CD4-positive, CD25-positive, alpha-beta regulatory T cell (primary cell): ENCODE measurements at regions not wholly inside any gene's neighbourhood (a gene's known extent, or its start where the extent isn't known, plus 50 kb on each side); places are given as distances from the start of the nearest gene placed in this dataset.

Experiments used
- ATAC-seq, 2 donors: fragments of 150-1000 bp; cut with Tn5 transposase; one replicate each; pipeline ENCODE4 v1.10.0; 2021; ENCODE audit warnings: low read depth in 2 of 2, moderate number of reproducible peaks in 2 of 2, moderate library complexity in 1 of 2
- DNase-seq, 3 donors: peaks; one replicate each; pipeline versions ENCODE4 v3.0.0 to v3.0.0-alpha.2; 2012 to 2022; ENCODE audit warnings: mixed read lengths in 1 of 3
- H3K27ac ChIP-seq: one replicate; pipeline ENCODE4 v1.7.0; 2013; ENCODE audit warnings: mild to moderate bottlenecking, low read length; ENCODE audit not compliant: insufficient read depth, poor library complexity, severe bottlenecking
- H3K27me3 ChIP-seq: one replicate; pipeline ENCODE4 v1.7.0; 2013; ENCODE audit warnings: low read length; ENCODE audit not compliant: control insufficient read depth, insufficient read depth
- H3K36me3 ChIP-seq: one replicate; pipeline ENCODE4 v1.7.0; 2013; ENCODE audit warnings: mild to moderate bottlenecking, low read length, moderate library complexity; ENCODE audit not compliant: control insufficient read depth, insufficient read depth
- H3K4me1 ChIP-seq: 2 replicates; pipeline ENCODE4 v1.7.0; 2013; ENCODE audit warnings: mild to moderate bottlenecking, low read length; ENCODE audit not compliant: insufficient read depth, control insufficient read depth, poor library complexity, severe bottlenecking
- H3K4me3 ChIP-seq: one replicate; pipeline ENCODE4 v1.7.0; 2013; ENCODE audit warnings: low read depth, mild to moderate bottlenecking, low read length, moderate library complexity
- H3K9me3 ChIP-seq, 2 experiments: 1 replicate in 1 of 2; 2 replicates in 1 of 2; pipeline ENCODE4 v1.7.0; 2013; ENCODE audit warnings: low read length in 2 of 2, mild to moderate bottlenecking in 1 of 2, moderate library complexity in 1 of 2; ENCODE audit not compliant: control insufficient read depth in 2 of 2
- H3K27ac Mint-ChIP-seq, 3 donors: one replicate each; pipeline ENCODE4 v1.8.0; 2020 to 2022; ENCODE audit warnings: mild to moderate bottlenecking in 3 of 3, mixed read lengths in 3 of 3, moderate library complexity in 2 of 3
- H3K27me3 Mint-ChIP-seq: one replicate; pipeline ENCODE4 v1.8.0; 2022; ENCODE audit warnings: mild to moderate bottlenecking, mixed read lengths
- H3K36me3 Mint-ChIP-seq: one replicate; pipeline ENCODE4 v1.8.0; 2020; ENCODE audit warnings: mixed read lengths
- H3K4me1 Mint-ChIP-seq, 4 donors: one replicate each; pipeline ENCODE4 v1.8.0; 2020 to 2022; ENCODE audit warnings: mixed read lengths in 4 of 4, mild to moderate bottlenecking in 1 of 4
- H3K4me3 Mint-ChIP-seq, 4 donors: one replicate each; pipeline ENCODE4 v1.8.0; 2020 to 2022; ENCODE audit warnings: mild to moderate bottlenecking in 4 of 4, mixed read lengths in 4 of 4, moderate library complexity in 3 of 4
- H3K9me3 Mint-ChIP-seq, 7 donors: one replicate each; pipeline ENCODE4 v1.8.0; 2020 to 2022; ENCODE audit warnings: mixed read lengths in 7 of 7, mild to moderate bottlenecking in 3 of 7, moderate library complexity in 2 of 7

DNA sequence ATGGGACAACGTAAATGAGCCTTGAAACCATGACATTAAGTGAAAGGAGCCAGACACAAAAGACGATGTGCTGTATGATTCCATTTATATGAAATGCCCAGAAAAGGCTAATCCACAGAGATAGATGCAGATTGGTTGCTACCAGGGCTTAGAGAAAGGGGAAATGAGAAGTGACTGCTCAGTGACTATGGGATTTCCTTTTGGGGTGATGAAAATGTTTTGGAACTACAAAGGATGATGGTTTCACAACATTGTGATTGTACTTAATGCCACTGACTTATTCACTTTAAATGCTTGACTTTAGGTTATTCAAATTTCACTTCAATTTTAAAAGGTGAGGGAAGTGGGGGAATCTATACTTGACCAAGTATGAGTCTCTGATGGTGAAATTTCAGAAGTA lies 414.3 kb downstream of the SETD4 start:
- no peaks in the 10 kb centered on the region for H3K4me1 Mint-ChIP-seq
- H3K27me3 ChIP-seq: no peaks in the 10 kb centered on the region

DNA sequence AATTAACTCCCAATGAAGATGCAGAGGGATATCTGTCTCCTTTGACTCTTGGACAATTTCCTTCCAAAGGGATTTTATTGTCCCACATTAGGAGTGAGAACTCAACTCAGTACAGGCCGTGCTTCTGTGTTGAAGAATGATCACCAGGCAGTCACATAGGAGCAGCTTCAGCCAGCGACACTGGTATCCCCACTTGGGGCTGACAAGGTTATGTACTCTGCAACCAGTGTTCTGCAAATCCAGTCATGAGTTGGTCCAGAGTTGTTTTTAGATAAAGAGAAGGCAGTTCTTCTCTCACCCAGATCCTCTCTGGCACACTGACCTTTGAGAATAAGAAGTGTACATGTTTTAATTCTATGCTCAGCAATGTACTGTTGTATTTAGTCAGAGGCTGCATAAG lies 415.8 kb downstream of the SETD4 start:
- H3K27ac ChIP-seq: no peak overlapping the region
- no peaks in the 10 kb centered on the region for H3K36me3 ChIP-seq
- H3K9me3 Mint-ChIP-seq: peaks cover 0 to 4% (median 0%) of the 10 kb centered on the region in 7 donors
- peaks cover 9% of the 10 kb centered on the region for H3K27me3 Mint-ChIP-seq
- ATAC-seq (no peak), DNase-seq (no peak)
- no peaks in the 10 kb centered on the region for H3K27me3 ChIP-seq
- no peaks in the 10 kb centered on the region for H3K9me3 ChIP-seq
- H3K4me1 ChIP-seq: no peaks in the 10 kb centered on the region
- H3K4me3 Mint-ChIP-seq: no peak overlapping the region
- no peak overlapping the region for H3K4me3 ChIP-seq
- H3K4me1 Mint-ChIP-seq: no peaks in the 10 kb centered on the region
- H3K27ac Mint-ChIP-seq: no peak overlapping the region
- no peaks in the 10 kb centered on the region for H3K36me3 Mint-ChIP-seq

More for the DNA sequence above, 414.3 kb downstream of the SETD4 start:
- Mint-ChIP-seq H3K36me3 (no peaks in the 10 kb centered on the region), H3K9me3 (peaks cover 0 to 4% (median 0%) of the 10 kb centered on the region in 7 donors), H3K27me3 (peaks cover 9% of the 10 kb centered on the region), H3K27ac (no peak overlapping the region), H3K4me3 (no peak overlapping the region)
- no peak overlapping the region for H3K27ac ChIP-seq
- DNase-seq (no peak), ATAC-seq (no peak)
- no peaks in the 10 kb centered on the region for H3K9me3 ChIP-seq
- H3K4me1 ChIP-seq: no peaks in the 10 kb centered on the region
- no peak overlapping the region for H3K4me3 ChIP-seq
- H3K36me3 ChIP-seq: no peaks in the 10 kb centered on the region

DNA sequence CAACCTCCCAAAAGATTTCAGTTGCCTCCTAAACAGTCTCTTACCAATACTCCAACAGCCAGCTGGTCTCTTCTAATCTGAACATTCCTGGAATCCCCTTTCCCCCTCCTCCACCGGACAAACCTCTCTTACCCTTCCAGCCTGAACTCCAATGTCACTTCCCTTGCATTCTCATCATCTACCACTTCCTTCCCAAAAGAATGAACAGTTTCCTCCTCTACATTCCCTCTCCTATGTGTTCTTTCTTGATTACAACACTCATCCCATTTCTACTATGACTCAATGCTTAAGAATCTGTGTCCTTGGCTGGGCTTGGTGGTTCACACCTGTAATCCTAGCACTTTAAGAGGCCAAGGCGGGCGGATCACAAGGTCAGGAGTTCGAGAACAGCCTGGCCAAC lies 417.1 kb downstream of the SETD4 start:
- no peaks in the 10 kb centered on the region for H3K36me3 Mint-ChIP-seq
- peaks cover 13% of the 10 kb centered on the region for H3K27me3 Mint-ChIP-seq
- Histone ChIP-seq H3K4me1 (no peaks in the 10 kb centered on the region), H3K9me3 (no peaks in the 10 kb centered on the region), H3K27me3 (no peaks in the 10 kb centered on the region), H3K4me3 (no peak overlapping the region), H3K27ac (no peak overlapping the region), H3K36me3 (no peaks in the 10 kb centered on the region)
- no peaks in the 10 kb centered on the region for H3K4me1 Mint-ChIP-seq
- peaks cover 0 to 4% (median 0%) of the 10 kb centered on the region in 7 donors for H3K9me3 Mint-ChIP-seq
- no peak overlapping the region for H3K27ac Mint-ChIP-seq
- no peak overlapping the region for H3K4me3 Mint-ChIP-seq
- DNase-seq: no peak
- no peak for ATAC-seq

DNA sequence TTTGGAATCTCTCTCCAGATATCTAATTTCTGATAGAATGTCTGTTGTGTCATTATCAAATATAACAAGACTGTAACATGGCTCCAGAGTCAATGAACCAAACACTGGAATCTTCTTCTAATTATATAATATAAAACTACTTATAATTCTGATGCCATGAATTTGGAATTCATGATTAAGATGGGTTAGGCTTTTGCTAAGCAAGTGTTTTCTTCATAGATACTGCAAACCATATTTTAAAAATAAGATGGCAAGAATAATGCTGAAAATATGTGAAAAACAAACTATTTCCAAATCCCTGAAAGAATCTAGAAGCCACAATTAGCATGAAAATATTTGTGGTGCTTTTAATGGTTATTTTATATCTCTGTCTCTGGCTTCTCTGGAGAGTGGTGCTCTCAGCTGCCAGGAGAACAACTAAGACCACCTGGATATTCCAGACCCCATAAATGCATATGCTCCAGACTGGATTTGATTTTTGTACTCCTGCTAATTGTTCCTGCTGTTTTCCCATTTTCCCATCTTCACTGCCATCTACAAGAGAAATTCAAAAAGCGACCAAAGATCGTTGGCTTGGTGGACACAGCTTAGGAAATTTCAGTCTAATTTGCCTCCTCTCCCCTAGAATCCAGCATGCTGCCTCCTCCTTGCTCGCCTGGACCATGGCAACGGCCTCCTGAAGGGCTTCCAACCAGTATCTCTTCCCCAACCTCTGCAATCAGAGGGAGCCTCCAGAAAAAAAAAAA lies 418.9 kb downstream of the SETD4 start:
- no peaks in the 10 kb centered on the region for H3K9me3 ChIP-seq
- no peaks in the 10 kb centered on the region for H3K4me1 ChIP-seq
- Mint-ChIP-seq H3K4me3 (no peak overlapping the region), H3K27ac (no peak overlapping the region), H3K9me3 (peaks cover 0 to 5% (median 0%) of the 10 kb centered on the region in 7 donors), H3K36me3 (no peaks in the 10 kb centered on the region), H3K27me3 (peaks cover 13% of the 10 kb centered on the region), H3K4me1 (no peaks in the 10 kb centered on the region)
- ATAC-seq (no peak), DNase-seq (no peak)
- no peak overlapping the region for H3K4me3 ChIP-seq
- H3K27ac ChIP-seq: no peak overlapping the region
- peaks cover 3% of the 10 kb centered on the region for H3K27me3 ChIP-seq
- H3K36me3 ChIP-seq: no peaks in the 10 kb centered on the region

DNA sequence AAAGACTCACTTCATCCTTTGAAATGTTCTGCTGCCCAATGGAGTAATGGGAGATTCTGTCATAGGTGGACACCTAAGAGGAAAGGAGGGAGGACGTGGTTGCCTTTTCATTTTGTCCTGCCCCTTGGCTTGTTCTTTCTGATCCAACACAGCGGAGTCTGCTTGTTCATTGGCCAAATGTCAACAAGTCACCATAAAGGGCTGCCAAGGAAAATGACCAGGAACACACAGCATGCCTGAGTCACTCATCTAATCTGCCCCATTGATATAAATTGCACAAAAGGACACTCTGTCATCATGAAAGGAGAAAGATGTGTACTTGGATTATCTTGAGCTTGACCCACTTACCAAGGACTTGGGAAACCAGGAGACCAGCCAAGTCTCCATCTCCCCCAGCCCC lies 422.9 kb downstream of the SETD4 start:
- no peaks in the 10 kb centered on the region for H3K4me1 ChIP-seq
- H3K4me1 Mint-ChIP-seq: no peaks in the 10 kb centered on the region
- H3K4me3 Mint-ChIP-seq: no peak overlapping the region
- H3K36me3 ChIP-seq: no peaks in the 10 kb centered on the region
- H3K36me3 Mint-ChIP-seq: no peaks in the 10 kb centered on the region
- H3K9me3 Mint-ChIP-seq: peaks cover 0 to 3% (median 0%) of the 10 kb centered on the region in 7 donors
- peaks cover 13% of the 10 kb centered on the region for H3K27me3 Mint-ChIP-seq
- no peak for DNase-seq
- peaks cover 4% of the 10 kb centered on the region for H3K27me3 ChIP-seq
- no peak overlapping the region for H3K4me3 ChIP-seq
- H3K27ac Mint-ChIP-seq: no peak overlapping the region
- no peaks in the 10 kb centered on the region for H3K9me3 ChIP-seq
- ATAC-seq: no peak
- no peak overlapping the region for H3K27ac ChIP-seq

DNA sequence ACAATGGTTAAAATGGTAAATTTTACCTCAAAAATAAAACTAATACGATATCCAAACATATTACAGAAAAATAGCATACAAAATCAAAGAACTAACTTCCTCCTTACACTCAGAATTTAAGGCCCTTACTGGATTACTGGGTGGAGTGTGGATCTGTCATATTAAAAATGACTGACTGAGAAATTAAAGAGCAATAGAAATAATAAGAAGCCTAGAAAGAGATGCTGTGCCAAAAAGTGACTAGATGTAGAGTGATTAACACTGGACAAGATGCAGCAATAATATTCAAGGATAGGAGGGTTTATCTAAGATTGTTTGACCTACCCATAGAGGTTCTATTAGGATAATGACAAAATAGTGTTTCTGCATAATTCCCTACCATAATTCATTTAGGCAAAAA lies 424.3 kb downstream of the SETD4 start:
- Histone ChIP-seq H3K4me3 (no peak overlapping the region), H3K36me3 (no peaks in the 10 kb centered on the region), H3K27me3 (peaks cover 4% of the 10 kb centered on the region), H3K27ac (no peak overlapping the region), H3K9me3 (no peaks in the 10 kb centered on the region), H3K4me1 (no peaks in the 10 kb centered on the region)
- peaks cover 4% of the 10 kb centered on the region for H3K27me3 Mint-ChIP-seq
- H3K4me3 Mint-ChIP-seq: no peak overlapping the region
- no peak for DNase-seq
- no peak overlapping the region for H3K27ac Mint-ChIP-seq
- H3K36me3 Mint-ChIP-seq: no peaks in the 10 kb centered on the region
- peaks cover 0 to 3% (median 0%) of the 10 kb centered on the region in 7 donors for H3K9me3 Mint-ChIP-seq
- no peak for ATAC-seq
- H3K4me1 Mint-ChIP-seq: no peaks in the 10 kb centered on the region

DNA sequence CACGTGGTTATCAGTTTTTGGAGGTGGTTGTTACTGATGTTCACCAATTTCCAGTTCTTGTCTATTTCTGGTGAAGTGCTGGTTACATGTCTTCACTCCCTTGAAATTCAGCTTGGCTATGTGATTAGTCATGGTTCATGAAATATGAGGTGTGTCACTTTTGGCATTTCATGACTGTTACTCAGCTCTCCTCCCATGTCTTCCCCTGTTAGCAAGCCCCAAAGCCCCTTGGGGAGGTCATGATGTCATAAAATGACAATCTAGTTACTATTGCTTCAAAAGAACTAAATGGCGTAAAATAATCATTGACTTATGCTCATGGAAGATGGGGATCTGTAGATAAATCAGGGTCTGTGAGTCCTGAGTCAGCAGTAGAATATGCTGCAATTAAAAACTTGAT lies 425.1 kb downstream of the SETD4 start:
- no peaks in the 10 kb centered on the region for H3K36me3 ChIP-seq
- peaks cover 0 to 3% (median 0%) of the 10 kb centered on the region in 7 donors for H3K9me3 Mint-ChIP-seq
- H3K9me3 ChIP-seq: no peaks in the 10 kb centered on the region
- no peak overlapping the region for H3K4me3 Mint-ChIP-seq
- H3K27me3 Mint-ChIP-seq: peaks cover 4% of the 10 kb centered on the region
- peaks cover 4% of the 10 kb centered on the region for H3K27me3 ChIP-seq
- H3K36me3 Mint-ChIP-seq: no peaks in the 10 kb centered on the region
- no peak overlapping the region for H3K27ac ChIP-seq
- no peaks in the 10 kb centered on the region for H3K4me1 ChIP-seq
- H3K27ac Mint-ChIP-seq: no peak overlapping the region
- DNase-seq (no peak), ATAC-seq (no peak)
- H3K4me1 Mint-ChIP-seq: no peaks in the 10 kb centered on the region
- H3K4me3 ChIP-seq: no peak overlapping the region

DNA sequence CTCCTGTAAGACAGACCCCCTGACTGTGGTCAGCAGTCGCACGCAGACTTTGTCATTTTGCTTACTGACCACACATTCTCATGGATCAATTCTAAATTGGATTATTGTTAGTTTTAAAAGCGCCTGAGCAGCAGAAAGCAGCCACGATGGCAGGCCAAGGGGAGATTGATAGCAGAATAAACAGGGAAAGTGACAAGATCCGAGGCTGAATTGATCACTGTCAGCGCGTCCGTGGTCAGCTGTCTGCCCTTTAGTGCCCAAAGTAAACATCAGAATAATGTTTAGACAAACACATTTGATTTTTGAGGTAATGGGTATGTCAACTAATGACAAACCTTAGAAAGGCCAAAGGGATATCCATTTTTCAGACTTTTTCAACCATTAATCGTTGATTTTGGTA lies 426.8 kb downstream of the SETD4 start:
- no peak for DNase-seq
- H3K4me1 Mint-ChIP-seq: no peaks in the 10 kb centered on the region
- H3K4me3 ChIP-seq: no peak overlapping the region
- H3K27me3 ChIP-seq: peaks cover 4% of the 10 kb centered on the region
- H3K4me3 Mint-ChIP-seq: no peak overlapping the region
- no peaks in the 10 kb centered on the region for H3K4me1 ChIP-seq
- no peaks in the 10 kb centered on the region for H3K27me3 Mint-ChIP-seq
- no peaks in the 10 kb centered on the region for H3K36me3 ChIP-seq
- no peaks in the 10 kb centered on the region for H3K36me3 Mint-ChIP-seq
- no peaks in the 10 kb centered on the region for H3K9me3 ChIP-seq
- no peak overlapping the region for H3K27ac Mint-ChIP-seq
- H3K9me3 Mint-ChIP-seq: peaks cover 0 to 3% (median 0%) of the 10 kb centered on the region in 7 donors
- no peak for ATAC-seq
- H3K27ac ChIP-seq: no peak overlapping the region
